ENCODE measurements at regions not wholly inside any gene's neighbourhood (a gene's known extent, or its start where the extent isn't known, plus 50 kb on each side); places are given as distances from the start of the nearest gene placed in this dataset.

DNA sequence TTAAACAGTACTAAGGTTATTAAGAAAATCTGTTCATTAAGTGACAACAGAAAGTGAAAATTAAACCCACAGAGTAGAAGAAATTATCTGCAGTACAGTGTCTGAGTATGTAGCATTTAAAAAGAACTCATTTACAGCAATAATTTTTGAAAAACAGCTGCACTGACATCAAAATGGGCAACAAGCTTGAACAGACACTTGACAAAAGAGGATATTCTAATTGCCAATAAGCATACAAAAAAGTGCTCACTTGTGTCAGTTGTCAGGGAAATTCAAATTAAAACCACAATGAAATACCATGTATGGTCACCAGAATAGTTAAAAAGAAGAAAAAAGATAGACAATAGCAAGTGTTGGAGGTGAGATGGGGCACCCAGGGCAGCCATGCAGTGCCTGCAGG, 93.3 kb upstream of the LINC01488 start:
- POLR2A ChIA-PET = no interaction called here
- CTCF ChIA-PET = no interaction called here
- BruUV-seq (replicated peaks) = no TSS peak

DNA sequence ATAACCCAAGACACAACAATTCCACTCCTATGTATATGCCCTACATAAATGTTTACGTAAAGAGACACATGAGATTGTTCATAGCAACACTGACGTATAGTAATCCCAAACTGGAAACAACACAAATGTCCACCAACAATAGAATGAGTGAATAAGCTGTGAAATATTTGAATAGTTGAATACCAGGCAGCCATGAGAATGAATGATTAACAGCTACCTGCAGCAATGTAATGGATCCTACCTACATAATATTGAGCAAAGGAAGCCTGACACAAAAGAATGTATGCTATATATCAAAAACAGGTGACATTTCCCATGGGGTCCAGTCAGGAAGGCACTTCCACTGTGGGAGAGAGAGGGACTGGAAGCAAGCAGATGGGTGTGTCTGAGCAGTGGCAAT, 92.8 kb upstream of the LINC01488 start:
- intact Hi-C loops (cut with micrococcal nuclease) = no loop called here
- H3K9ac ChIP-seq (ENCODE audit: low read length) = no peak overlapping the region
- POLR2A ChIA-PET = no interaction called here
- H4K20me1 ChIP-seq (ENCODE audit: insufficient read depth) = no peaks in the 10 kb centered on the region
- H3K79me2 ChIP-seq (ENCODE audit: insufficient read depth, low read length) = no peaks in the 10 kb centered on the region
- DNase-seq (ENCODE audit: low read depth, low spot score) (no peak), ATAC-seq (no peak)
- no peak overlapping the region for H3K4me2 ChIP-seq (ENCODE audit: low read length)
- no peak overlapping the region for H2AFZ ChIP-seq (ENCODE audit: low read depth, low read length, poor library complexity, severe bottlenecking)
- no peaks in the 10 kb centered on the region for H3K27me3 ChIP-seq (ENCODE audit: insufficient read depth, low read length)
- no peaks in the 10 kb centered on the region for H3K36me3 ChIP-seq (ENCODE audit: control insufficient read depth in 1 of 2, insufficient read depth in 2 of 2, low read length in 2 of 2)
- no TSS peak for BruUV-seq (replicated peaks)
- CTCF ChIA-PET = no interaction called here
- RAD21 ChIA-PET (ENCODE audit: low non-redundant PET in 1 of 2, low total read pairs in 2 of 2, uncharacterized antibody in 2 of 2, unreplicated experiment in 2 of 2) = no interaction called here
- H3K4me3 ChIP-seq (replicated peaks in 1 of 2; ENCODE audit: low read depth in 1 of 2, low read length in 2 of 2) = no peak overlapping the region
- H3K4me1 ChIP-seq (ENCODE audit: control insufficient read depth in 1 of 2, insufficient read depth in 2 of 2, low read length in 2 of 2) = no peaks in the 10 kb centered on the region
- H3K9me3 ChIP-seq (ENCODE audit: control insufficient read depth in 1 of 2, insufficient read depth in 1 of 2, low read depth in 1 of 2, low read length in 2 of 2) = peaks cover 0 to 18% of the 10 kb centered on the region in 2 experiments; a peak in 1 of 4 replicates
- TF ChIP-seq SP1 (IDR thresholded peaks at IDR 0.05; ENCODE audit: low read depth) (no peak), CEBPB (IDR thresholded peaks at IDR 0.05; ENCODE audit: low read depth) (no peak), FOSL1 (IDR thresholded peaks at IDR 0.05; ENCODE audit: low read depth) (no peak)
- no peaks in the 10 kb centered on the region for H3K9me2 ChIP-seq (ENCODE audit: insufficient read depth)
- no peak overlapping the region for H3K27ac ChIP-seq (ENCODE audit: low read depth, low read length)

More for the DNA sequence above, 93.3 kb upstream of the LINC01488 start:
- Histone ChIP-seq H3K79me2 (ENCODE audit: insufficient read depth, low read length) (no peaks in the 10 kb centered on the region), H3K4me1 (ENCODE audit: control insufficient read depth in 1 of 2, insufficient read depth in 2 of 2, low read length in 2 of 2) (peaks cover 0 to under 1% of the 10 kb centered on the region in 2 experiments; a peak in 2 of 4 replicates), H3K9me3 (ENCODE audit: control insufficient read depth in 1 of 2, insufficient read depth in 1 of 2, low read depth in 1 of 2, low read length in 2 of 2) (peaks cover 0 to 18% of the 10 kb centered on the region in 2 experiments; a peak in 1 of 4 replicates), H3K36me3 (ENCODE audit: control insufficient read depth in 1 of 2, insufficient read depth in 2 of 2, low read length in 2 of 2) (no peaks in the 10 kb centered on the region), H2AFZ (ENCODE audit: low read depth, low read length, poor library complexity, severe bottlenecking) (no peak overlapping the region), H3K4me3 (replicated peaks in 1 of 2; ENCODE audit: low read depth in 1 of 2, low read length in 2 of 2) (no peak overlapping the region), H4K20me1 (ENCODE audit: insufficient read depth) (no peaks in the 10 kb centered on the region), H3K27me3 (ENCODE audit: insufficient read depth, low read length) (no peaks in the 10 kb centered on the region), H3K9me2 (ENCODE audit: insufficient read depth) (no peaks in the 10 kb centered on the region), H3K9ac (ENCODE audit: low read length) (no peak overlapping the region), H3K27ac (ENCODE audit: low read depth, low read length) (no peak overlapping the region), H3K4me2 (ENCODE audit: low read length) (no peak overlapping the region)
- TF ChIP-seq CBX3 (IDR thresholded peaks at IDR 0.05; ENCODE audit: low read depth) = peak; percentile 59; the same call in 1 of the 2 replicates
- TF ChIP-seq YY1 (IDR thresholded peaks at IDR 0.05; ENCODE audit: extremely low read depth, insufficient replicate concordance, low read depth, low read length) = no peak
- ATAC-seq (no peak), DNase-seq (ENCODE audit: low read depth, low spot score) (no peak)
- intact Hi-C loops (cut with micrococcal nuclease) = no loop called here
- RAD21 ChIA-PET (ENCODE audit: low non-redundant PET in 1 of 2, low total read pairs in 2 of 2, uncharacterized antibody in 2 of 2, unreplicated experiment in 2 of 2) = no interaction called here
